SK-N-SH (cell line): ENCODE measurements at regions not wholly inside any gene's neighbourhood (a gene's known extent, or its start where the extent isn't known, plus 50 kb on each side); places are given as distances from the start of the nearest gene placed in this dataset.

ENCODE experiments used
- CTCF ChIA-PET: fragments of 300-600, 350-600 bp; formaldehyde crosslinking; extraction: SDS; loops from one replicate; lab custom pipeline; 2021; lab: Yijun Ruan, JAX
- POLR2A ChIA-PET: fragments of 350-600 bp; sonication (Branson Sonifier 250); formaldehyde crosslinking; extraction: SDS; loops from one replicate; lab custom pipeline; 2020; ENCODE audit warnings: antibody characterized with exemption, inconsistent platforms; lab: Yijun Ruan, JAX
- DNase-seq: peaks from one replicate; pipeline ENCODE4 v3.0.0; 2012
- H2AFZ ChIP-seq: fragments of 200-600 bp; sonication (generic); 2 replicates; pipeline ENCODE4 v1.8.1; 2016; ENCODE audit warnings: antibody characterized with exemption, mild to moderate bottlenecking, low read depth
- H3F3A ChIP-seq: fragments of 200-600 bp; sonication (generic); replicated peaks from 2 replicates; pipeline ENCODE3; 2016; ENCODE audit warnings: antibody characterized with exemption, mild to moderate bottlenecking; ENCODE audit not compliant: insufficient read depth
- H3K27ac ChIP-seq, 2 experiments: fragments of 200-500 bp in 1 of 2; fragments of 200-600 bp in 1 of 2; sonication (Bioruptor generic) in 1 of 2; sonication (generic), shearing (Covaris generic) in 1 of 2; 2 replicates each; pipeline versions ENCODE4 v1.5.1 to v1.6.1; 2014 to 2016; ENCODE audit warnings: low read depth in 2 of 2, inconsistent platforms in 1 of 2, low read length in 1 of 2, mild to moderate bottlenecking in 1 of 2, mixed read lengths in 1 of 2
- H3K27me3 ChIP-seq: fragments of 200-600 bp; sonication (generic), shearing (Covaris generic); 2 replicates; pipeline ENCODE4 v1.6.1; 2016; ENCODE audit warnings: mixed run types; ENCODE audit not compliant: insufficient read depth
- H3K36me3 ChIP-seq, 2 experiments: fragments of 200-500 bp in 1 of 2; fragments of 200-600 bp in 1 of 2; sonication (Bioruptor generic) in 1 of 2; sonication (generic) in 1 of 2; replicated peaks in 1 of 2; 2 replicates each; pipeline versions ENCODE3 to v1.5.1; 2014 to 2016; ENCODE audit warnings: low read length in 1 of 2, mild to moderate bottlenecking in 1 of 2; ENCODE audit not compliant: insufficient read depth in 2 of 2, control insufficient read depth in 1 of 2
- H3K4me1 ChIP-seq, 2 experiments: fragments of 200-500 bp in 1 of 2; fragments of 200-600 bp in 1 of 2; sonication (Bioruptor generic) in 1 of 2; sonication (generic), shearing (Covaris generic) in 1 of 2; 2 replicates each; pipeline versions ENCODE4 v1.5.1 to v1.6.1; 2014 to 2016; ENCODE audit warnings: low read depth in 1 of 2, low read length in 1 of 2, mixed run types in 1 of 2; ENCODE audit not compliant: insufficient read depth in 2 of 2, control insufficient read depth in 1 of 2
- H3K4me2 ChIP-seq: fragments of 200-600 bp; sonication (generic), shearing (Covaris generic); 2 replicates; pipeline ENCODE4 v1.6.1; 2017; ENCODE audit warnings: mixed run types
- H3K4me3 ChIP-seq, 2 experiments: fragments of 200-500 bp in 1 of 2; fragments of 200-600 bp in 1 of 2; sonication (Bioruptor generic) in 1 of 2; sonication (generic), shearing (Covaris generic) in 1 of 2; 2 replicates each; pipeline versions ENCODE4 v1.5.1 to v1.8.1; 2014 to 2016; ENCODE audit warnings: low read depth in 2 of 2, inconsistent platforms in 1 of 2, low read length in 1 of 2, mild to moderate bottlenecking in 1 of 2, mixed read lengths in 1 of 2, moderate library complexity in 1 of 2
- H3K79me2 ChIP-seq: fragments of 200-600 bp; sonication (generic); 2 replicates; pipeline ENCODE4 v1.8.1; 2017; ENCODE audit warnings: mild to moderate bottlenecking; ENCODE audit not compliant: insufficient read depth
- H3K9ac ChIP-seq: fragments of 200-600 bp; sonication (generic); 2 replicates; pipeline ENCODE4 v1.6.1; 2017; ENCODE audit warnings: mixed run types
- H3K9me2 ChIP-seq: fragments of 200-600 bp; sonication (generic); 2 replicates; pipeline ENCODE4 v1.6.1; 2017; ENCODE audit warnings: mixed run types
- H3K9me3 ChIP-seq: fragments of 200-600 bp; sonication (generic); 2 replicates; pipeline ENCODE4 v1.6.1; 2017; ENCODE audit warnings: mixed run types, mild to moderate bottlenecking, moderate library complexity
- H4K20me1 ChIP-seq: fragments of 200-600 bp; sonication (generic); 2 replicates; pipeline ENCODE4 v1.6.1; 2017; ENCODE audit warnings: mild to moderate bottlenecking, mixed run types; ENCODE audit not compliant: insufficient read depth
- CHD2 ChIP-seq: fragments of 150-350 bp; IDR thresholded peaks from 2 replicates; pipeline ENCODE4 v1.6.1; 2018; ENCODE audit warnings: low read length; ENCODE audit not compliant: partially characterized antibody
- CTCF ChIP-seq: fragments of 200-600 bp; sonication (generic); IDR thresholded peaks from 2 replicates; pipeline ENCODE4 v1.6.1; 2017; ENCODE audit warnings: antibody characterized with exemption, mild to moderate bottlenecking, moderate library complexity
- ELF1 ChIP-seq: IDR thresholded peaks from 2 replicates; pipeline ENCODE4 v1.4.0; 2012
- EZH2phosphoT487 ChIP-seq: fragments of 200-600 bp; sonication (generic); IDR thresholded peaks from 2 replicates; pipeline ENCODE4 v1.6.1; 2017; ENCODE audit warnings: low read depth, mixed run types, mild to moderate bottlenecking, antibody characterized with exemption, moderate library complexity, borderline replicate concordance
- FOSL2 ChIP-seq: IDR thresholded peaks from 2 replicates; pipeline ENCODE4 v1.4.0; 2012; ENCODE audit warnings: low read depth, mild to moderate bottlenecking, moderate library complexity, borderline replicate concordance
- FOXJ3 ChIP-seq: sonication (generic); formaldehyde crosslinking; IDR thresholded peaks from 2 replicates; pipeline ENCODE4 v1.5.1; 2020; ENCODE audit warnings: mild to moderate bottlenecking, missing genetic modification reagents
- FOXM1 ChIP-seq: IDR thresholded peaks from 2 replicates; pipeline ENCODE4 v1.4.0; 2012; ENCODE audit warnings: low read depth, mild to moderate bottlenecking
- JUND ChIP-seq: IDR thresholded peaks from 2 replicates; pipeline ENCODE4 v1.4.0; 2012
- MAX ChIP-seq: IDR thresholded peaks from 2 replicates; pipeline ENCODE4 v1.4.0; 2012; ENCODE audit warnings: low read depth
- MXI1 ChIP-seq: IDR thresholded peaks from 2 replicates; pipeline ENCODE4 v1.6.1; 2012; ENCODE audit warnings: mild to moderate bottlenecking, low read depth, low read length, improper control_type of control experiment
- NFIC ChIP-seq: IDR thresholded peaks from 2 replicates; pipeline ENCODE4 v1.4.0; 2012; ENCODE audit warnings: borderline replicate concordance
- NRF1 ChIP-seq: IDR thresholded peaks from 2 replicates; pipeline ENCODE4 v1.6.1; 2012; ENCODE audit warnings: low read depth, mild to moderate bottlenecking, low read length
- POLR2AphosphoS5 ChIP-seq: IDR thresholded peaks from 2 replicates; pipeline ENCODE4 v1.6.1; 2012; ENCODE audit warnings: low read depth, low read length
- RAD21 ChIP-seq: IDR thresholded peaks from 2 replicates; pipeline ENCODE4 v1.6.1; 2012; ENCODE audit warnings: mild to moderate bottlenecking, low read length
- RCOR1 ChIP-seq: fragments of 150-350 bp; IDR thresholded peaks from 2 replicates; pipeline ENCODE4 v1.6.1; 2017; ENCODE audit warnings: antibody characterized with exemption, low read length
- REST ChIP-seq: IDR thresholded peaks from 2 replicates; pipeline ENCODE4 v1.6.1; 2012; ENCODE audit warnings: mild to moderate bottlenecking, low read depth, low read length, moderate library complexity
- RXRA ChIP-seq: IDR thresholded peaks from 2 replicates; pipeline ENCODE4 v1.4.0; 2012; ENCODE audit warnings: low read depth, mild to moderate bottlenecking, borderline replicate concordance
- SMC3 ChIP-seq: IDR thresholded peaks from 2 replicates; pipeline ENCODE4 v1.6.1; 2012; ENCODE audit warnings: low read depth, low read length, improper control_type of control experiment
- TAF1 ChIP-seq: IDR thresholded peaks from 2 replicates; pipeline ENCODE4 v1.6.1; 2012; ENCODE audit warnings: low read depth, mild to moderate bottlenecking, low read length, moderate library complexity, borderline replicate concordance
- TEAD4 ChIP-seq: IDR thresholded peaks from 2 replicates; pipeline ENCODE4 v1.4.0; 2012; ENCODE audit warnings: mild to moderate bottlenecking, borderline replicate concordance; ENCODE audit not compliant: insufficient read depth
- USF1 ChIP-seq: IDR thresholded peaks from 2 replicates; pipeline ENCODE4 v1.4.0; 2012; ENCODE audit warnings: low read depth, borderline replicate concordance
- YY1 ChIP-seq: IDR thresholded peaks from 2 replicates; pipeline ENCODE4 v1.4.0; 2012; ENCODE audit warnings: low read depth, mild to moderate bottlenecking
- WGBS: methylation state at CpG from one replicate; pipeline ENCODE4 v1.1.6; 2017; ENCODE audit warnings: low lambda C conversion rate; 5-methylcytosine and 5-hydroxymethylcytosine counted together
- TF ChIP-seq, protein P1 (sequence below): fragments of 150-350 bp; IDR thresholded peaks from 2 replicates; pipeline ENCODE4 v1.6.1; 2016; ENCODE audit warnings: mild to moderate bottlenecking, low read depth, low read length

DNA sequence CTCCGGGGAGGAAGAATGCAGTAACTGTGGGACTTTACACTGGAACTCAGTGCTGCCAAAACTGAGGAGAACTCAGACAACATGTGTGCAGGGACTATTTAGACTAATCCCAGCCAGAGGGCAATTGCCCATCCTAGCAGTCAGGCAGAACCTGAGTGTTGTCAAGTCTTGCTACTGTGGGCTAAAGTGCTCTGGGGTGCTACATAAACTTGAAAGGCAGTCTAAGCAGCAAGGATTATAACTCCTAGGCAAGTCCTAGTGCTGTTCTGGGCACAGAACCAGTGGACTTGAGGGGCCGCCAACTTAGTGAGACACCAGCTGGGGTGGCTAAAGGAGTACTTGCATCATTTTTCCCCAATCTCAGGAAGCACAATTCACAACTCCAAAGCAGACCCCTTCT, 363.8 kb upstream of the PTCHD4 start:
- ChIA-PET CTCF (no interaction called here), POLR2A (no interaction called here)
- Histone ChIP-seq H3K9me3 (no peaks in the 10 kb centered on the region), H3K4me1 (no peaks in the 10 kb centered on the region), H3K79me2 (no peaks in the 10 kb centered on the region), H3K27ac (no peak overlapping the region), H3F3A (no peaks in the 10 kb centered on the region), H4K20me1 (no peaks in the 10 kb centered on the region), H3K4me3 (no peak overlapping the region), H3K9ac (no peak overlapping the region), H3K4me2 (no peak overlapping the region), H3K9me2 (no peaks in the 10 kb centered on the region), H3K36me3 (no peaks in the 10 kb centered on the region), H2AFZ (no peak overlapping the region), H3K27me3 (no peaks in the 10 kb centered on the region)
- TF ChIP-seq EZH2phosphoT487, result no peak
- TF ChIP-seq MXI1, result no peak
- no peak for TF ChIP-seq NFIC
- no peak for TF ChIP-seq ELF1
- TF ChIP-seq SMC3, result no peak
- no peak for TF ChIP-seq FOSL2
- TF ChIP-seq FOXJ3 (CRISPR knock-in tag), result no peak
- TF ChIP-seq POLR2AphosphoS5, result no peak
- 41% methylated on average over 2 of the region's 2 CpGs for WGBS
- no peak for DNase-seq

- no peaks in the 10 kb centered on the region for H3K9me3 ChIP-seq
- CTCF ChIA-PET, result no interaction called here
- no peaks in the 10 kb centered on the region for H3K4me1 ChIP-seq
- H3K9ac ChIP-seq, result no peak overlapping the region
- H3K4me3 ChIP-seq, result no peak overlapping the region
- H3F3A ChIP-seq, result no peaks in the 10 kb centered on the region
- no peaks in the 10 kb centered on the region for H4K20me1 ChIP-seq
- H3K36me3 ChIP-seq, result no peaks in the 10 kb centered on the region
- no peaks in the 10 kb centered on the region for H3K79me2 ChIP-seq
- no peaks in the 10 kb centered on the region for H3K9me2 ChIP-seq
- H3K27me3 ChIP-seq, result no peaks in the 10 kb centered on the region; the same call in 1 of the 2 replicates
- no peak overlapping the region for H3K4me2 ChIP-seq
- POLR2A ChIA-PET, result no interaction called here
- 24% methylated on average over 2 of the region's 2 CpGs for WGBS
- H2AFZ ChIP-seq, result no peak overlapping the region
- no peak overlapping the region for H3K27ac ChIP-seq
- no peak for DNase-seq
- TF ChIP-seq FOSL2 (no peak), CTCF (no peak), MAX (no peak), POLR2AphosphoS5 (no peak), TAF1 (no peak), FOXM1 (no peak), MXI1 (no peak), YY1 (no peak), USF1 (no peak), REST (no peak), CHD2 (no peak), RAD21 (no peak), RCOR1 (no peak), EZH2phosphoT487 (no peak), RXRA (no peak), JUND (no peak), NRF1 (no peak), TEAD4 (no peak)
- TF ChIP-seq, protein P1, sequence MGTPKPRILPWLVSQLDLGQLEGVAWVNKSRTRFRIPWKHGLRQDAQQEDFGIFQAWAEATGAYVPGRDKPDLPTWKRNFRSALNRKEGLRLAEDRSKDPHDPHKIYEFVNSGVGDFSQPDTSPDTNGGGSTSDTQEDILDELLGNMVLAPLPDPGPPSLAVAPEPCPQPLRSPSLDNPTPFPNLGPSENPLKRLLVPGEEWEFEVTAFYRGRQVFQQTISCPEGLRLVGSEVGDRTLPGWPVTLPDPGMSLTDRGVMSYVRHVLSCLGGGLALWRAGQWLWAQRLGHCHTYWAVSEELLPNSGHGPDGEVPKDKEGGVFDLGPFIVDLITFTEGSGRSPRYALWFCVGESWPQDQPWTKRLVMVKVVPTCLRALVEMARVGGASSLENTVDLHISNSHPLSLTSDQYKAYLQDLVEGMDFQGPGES, result no peak
Observed at GRCh38 chr6:48474136-48474535, 363.1 kb upstream of the PTCHD4 start.
